ENCODE measurements at regions not wholly inside any gene's neighbourhood (a gene's known extent, or its start where the extent isn't known, plus 50 kb on each side); places are given as distances from the start of the nearest gene placed in this dataset.

DNA sequence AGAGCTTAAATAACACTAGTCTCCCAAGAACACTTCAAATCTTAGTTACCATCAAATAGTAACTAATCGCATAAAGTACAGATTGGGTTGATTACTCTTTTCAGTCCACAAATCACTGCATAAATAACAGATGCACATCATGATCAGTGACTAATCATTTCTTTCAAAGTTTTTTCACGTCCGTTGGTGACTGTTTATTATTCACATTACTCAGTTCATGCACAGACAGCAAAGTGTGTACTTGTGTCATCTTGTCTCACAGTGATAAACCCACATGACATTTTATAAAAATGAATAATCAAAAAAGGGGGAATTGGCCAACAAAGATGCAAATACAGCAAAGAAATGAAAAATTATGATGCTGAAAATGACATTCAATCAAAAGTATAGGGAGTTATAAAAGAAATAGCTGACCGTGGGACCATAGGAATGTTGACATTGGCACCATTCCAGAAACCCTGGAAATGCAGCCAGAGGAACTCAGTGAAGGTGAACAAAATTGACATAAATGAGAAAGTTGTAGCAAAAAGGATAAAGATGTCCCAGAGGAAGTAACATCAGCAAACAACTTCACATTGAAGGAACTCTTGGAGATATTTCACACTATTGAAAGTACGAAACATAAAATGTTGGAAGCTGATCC is 161.5 kb downstream of the SOX3 start:
- Histone ChIP-seq H3K27me3 (replicated peaks in 1 of 7) (no peaks in the 10 kb centered on the region), H3K27ac (no peak overlapping the region), H3K4me1 (no peaks in the 10 kb centered on the region), H3K9me3 (no peaks in the 10 kb centered on the region), H3K4me3 (no peak overlapping the region), H3K36me3 (no peaks in the 10 kb centered on the region)
- intact Hi-C loops (cut with DNase I; ENCODE audit: low total_unique reads) = no loop called here
- TF ChIP-seq POLR2AphosphoS5 (IDR thresholded peaks at IDR 0.05) (no peak), POLR2A (IDR thresholded peaks at IDR 0.05) (no peak)
- TF ChIP-seq, protein P1, sequence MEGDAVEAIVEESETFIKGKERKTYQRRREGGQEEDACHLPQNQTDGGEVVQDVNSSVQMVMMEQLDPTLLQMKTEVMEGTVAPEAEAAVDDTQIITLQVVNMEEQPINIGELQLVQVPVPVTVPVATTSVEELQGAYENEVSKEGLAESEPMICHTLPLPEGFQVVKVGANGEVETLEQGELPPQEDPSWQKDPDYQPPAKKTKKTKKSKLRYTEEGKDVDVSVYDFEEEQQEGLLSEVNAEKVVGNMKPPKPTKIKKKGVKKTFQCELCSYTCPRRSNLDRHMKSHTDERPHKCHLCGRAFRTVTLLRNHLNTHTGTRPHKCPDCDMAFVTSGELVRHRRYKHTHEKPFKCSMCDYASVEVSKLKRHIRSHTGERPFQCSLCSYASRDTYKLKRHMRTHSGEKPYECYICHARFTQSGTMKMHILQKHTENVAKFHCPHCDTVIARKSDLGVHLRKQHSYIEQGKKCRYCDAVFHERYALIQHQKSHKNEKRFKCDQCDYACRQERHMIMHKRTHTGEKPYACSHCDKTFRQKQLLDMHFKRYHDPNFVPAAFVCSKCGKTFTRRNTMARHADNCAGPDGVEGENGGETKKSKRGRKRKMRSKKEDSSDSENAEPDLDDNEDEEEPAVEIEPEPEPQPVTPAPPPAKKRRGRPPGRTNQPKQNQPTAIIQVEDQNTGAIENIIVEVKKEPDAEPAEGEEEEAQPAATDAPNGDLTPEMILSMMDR (IDR thresholded peaks at IDR 0.05 in 8 of 11, conservative IDR thresholded peaks at IDR 0.05 in 3 of 11) = no peak
- WGBS, 5 donors = 56 to 71% (median 66%) methylated on average over 5 of the region's 5 CpGs
- no peak for DNase-seq

DNA sequence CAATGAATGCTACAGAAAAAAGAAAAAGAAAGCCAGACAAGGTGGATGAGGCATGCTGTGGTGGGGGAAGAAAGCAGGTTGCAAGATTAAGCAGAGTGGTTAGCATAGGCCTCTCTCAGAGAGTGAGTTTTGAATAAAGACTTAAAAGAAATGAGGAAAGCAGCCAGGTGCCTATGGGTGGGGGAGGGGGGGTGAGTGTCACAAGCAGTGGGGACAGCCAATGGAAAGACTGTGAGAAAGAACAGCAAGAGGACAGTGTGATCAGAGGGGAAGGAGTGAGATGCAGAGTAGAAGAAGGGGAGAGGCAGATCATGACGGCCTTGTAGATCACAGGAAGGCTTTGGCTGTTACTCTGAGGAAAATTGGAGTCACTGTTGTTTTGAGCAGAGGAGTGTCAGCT is 162.5 kb downstream of the SOX3 start:
- Histone ChIP-seq H3K9me3 (no peaks in the 10 kb centered on the region), H3K27ac (no peak overlapping the region), H3K4me3 (no peak overlapping the region), H3K4me1 (no peaks in the 10 kb centered on the region), H3K36me3 (no peaks in the 10 kb centered on the region), H3K27me3 (replicated peaks in 1 of 7) (no peaks in the 10 kb centered on the region)
- TF ChIP-seq POLR2A (IDR thresholded peaks at IDR 0.05) = no peak
- no peak for DNase-seq
- intact Hi-C loops (cut with DNase I; ENCODE audit: low total_unique reads) = no loop called here
- WGBS, 5 donors = 33 to 58% (median 39%) methylated on average over 1 of the region's 1 CpG

GRCh38 chrX:140337263-140337662 is 167.6 kb downstream of the SOX3 start:
- no peaks in the 10 kb centered on the region for H3K27me3 ChIP-seq (replicated peaks in 1 of 7)
- TF ChIP-seq POLR2AphosphoS5 (IDR thresholded peaks at IDR 0.05) (no peak), POLR2A (IDR thresholded peaks at IDR 0.05) (no peak)
- TF ChIP-seq, protein P1 (IDR thresholded peaks at IDR 0.05 in 8 of 11, conservative IDR thresholded peaks at IDR 0.05 in 3 of 11) = no peak
- no peaks in the 10 kb centered on the region for H3K4me1 ChIP-seq
- H3K9me3 ChIP-seq = peaks cover 0 to 9% (median 0%) of the 10 kb centered on the region in 8 donors
- 94 to 100% (median 94%) methylated on average over 1 of the region's 1 CpG for WGBS, 5 donors
- DNase-seq = no peak
- H3K4me3 ChIP-seq = no peak overlapping the region
- no peak overlapping the region for H3K27ac ChIP-seq
- no peaks in the 10 kb centered on the region for H3K36me3 ChIP-seq
- intact Hi-C loops (cut with DNase I; ENCODE audit: low total_unique reads) = no loop called here

DNA sequence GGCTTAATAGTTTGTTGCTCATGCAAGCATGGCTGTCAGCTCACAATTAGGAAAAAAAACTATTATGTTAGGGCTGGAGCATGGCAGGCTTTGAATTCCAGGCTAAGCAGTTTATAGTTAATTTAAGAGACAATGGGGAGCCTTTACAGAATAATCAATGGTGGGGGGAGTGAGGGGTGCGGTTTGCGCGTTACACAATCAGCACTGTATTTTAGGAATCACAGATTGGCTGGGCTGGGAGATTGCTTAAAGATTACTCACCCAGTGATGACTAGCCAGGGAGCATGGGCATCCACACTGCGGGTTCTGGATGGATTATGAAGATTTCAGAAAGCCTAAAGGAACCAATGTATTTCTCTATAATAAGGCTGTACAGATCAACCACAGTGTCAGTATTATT is 186.6 kb downstream of the SOX3 start:
- Histone ChIP-seq H3K4me3 (no peak overlapping the region), H3K27me3 (replicated peaks in 1 of 7) (no peaks in the 10 kb centered on the region), H3K4me1 (no peaks in the 10 kb centered on the region), H3K36me3 (no peaks in the 10 kb centered on the region), H3K9me3 (no peaks in the 10 kb centered on the region), H3K27ac (no peak overlapping the region)
- TF ChIP-seq POLR2AphosphoS5 (IDR thresholded peaks at IDR 0.05) (no peak), POLR2A (IDR thresholded peaks at IDR 0.05) (no peak)
- TF ChIP-seq, protein P1 (IDR thresholded peaks at IDR 0.05 in 8 of 11, conservative IDR thresholded peaks at IDR 0.05 in 3 of 11) = no peak
- 71 to 91% (median 85%) methylated on average over 4 of the region's 4 CpGs for WGBS, 5 donors
- intact Hi-C loops (cut with DNase I; ENCODE audit: low total_unique reads) = no loop called here
- DNase-seq = no peak

DNA sequence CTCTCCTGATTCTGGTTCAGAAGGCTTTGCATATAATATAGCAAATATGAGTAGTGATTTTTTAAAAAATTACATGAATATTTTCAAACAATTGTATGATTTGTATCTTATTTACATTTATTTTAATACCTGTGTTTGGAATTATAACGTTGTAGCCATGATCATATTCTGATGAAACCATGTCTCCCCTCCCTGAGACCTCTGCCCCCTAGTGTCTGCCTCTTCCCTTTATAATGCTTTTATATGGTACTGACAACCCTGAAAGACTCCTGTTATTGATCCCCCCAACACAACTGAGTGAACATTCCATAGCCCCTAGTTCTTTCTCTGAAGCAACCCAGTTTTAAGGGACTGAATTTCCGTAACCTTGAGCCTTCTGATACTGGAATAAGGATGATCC is 187.4 kb downstream of the SOX3 start:
- H3K27ac ChIP-seq = no peak overlapping the region
- intact Hi-C loops (cut with DNase I; ENCODE audit: low total_unique reads) = no loop called here

More for the DNA sequence above, 187.4 kb downstream of the SOX3 start:
- 47 to 70% (median 61%) methylated on average over 2 of the region's 2 CpGs for WGBS, 5 donors
- H3K9me3 ChIP-seq = no peaks in the 10 kb centered on the region
- no peak for DNase-seq
- TF ChIP-seq POLR2AphosphoS5 (IDR thresholded peaks at IDR 0.05) = no peak
- no peak for TF ChIP-seq POLR2A (IDR thresholded peaks at IDR 0.05)
- TF ChIP-seq, protein P1 (IDR thresholded peaks at IDR 0.05 in 8 of 11, conservative IDR thresholded peaks at IDR 0.05 in 3 of 11) = no peak
- no peaks in the 10 kb centered on the region for H3K27me3 ChIP-seq (replicated peaks in 1 of 7)
- no peaks in the 10 kb centered on the region for H3K4me1 ChIP-seq
- no peaks in the 10 kb centered on the region for H3K36me3 ChIP-seq
- no peak overlapping the region for H3K4me3 ChIP-seq

Data from spleen (tissue), 11 donors.